SK-N-SH (cell line): ENCODE measurements at regions not wholly inside any gene's neighbourhood (a gene's known extent, or its start where the extent isn't known, plus 50 kb on each side); places are given as distances from the start of the nearest gene placed in this dataset.

Source experiments
- CTCF ChIP-seq: fragments of 200-600 bp; sonication (generic); IDR thresholded peaks from 2 replicates; pipeline ENCODE4 v1.6.1; 2017; ENCODE audit warnings: antibody characterized with exemption, mild to moderate bottlenecking, moderate library complexity
- EP300 ChIP-seq, 2 experiments: IDR thresholded peaks; 2 replicates each; pipeline versions ENCODE4 v1.4.0 to v1.6.1; 2012; ENCODE audit warnings: borderline replicate concordance in 1 of 2, low read depth in 1 of 2, low read length in 1 of 2
- JUND ChIP-seq: IDR thresholded peaks from 2 replicates; pipeline ENCODE4 v1.4.0; 2012
- TF ChIP-seq, protein P1 (sequence below): IDR thresholded peaks from 2 replicates; pipeline ENCODE4 v1.4.0; 2012; ENCODE audit warnings: low read depth, borderline replicate concordance

GRCh38 chr3:150036780-150037179 is 66.1 kb upstream of the PFN2 start:
- TF ChIP-seq CTCF, result no peak
- no peak for TF ChIP-seq EP300 (IDR thresholded peaks at IDR 0.05; ENCODE audit: borderline replicate concordance in 1 of 2, low read depth in 1 of 2, low read length in 1 of 2)
- TF ChIP-seq, protein P1, sequence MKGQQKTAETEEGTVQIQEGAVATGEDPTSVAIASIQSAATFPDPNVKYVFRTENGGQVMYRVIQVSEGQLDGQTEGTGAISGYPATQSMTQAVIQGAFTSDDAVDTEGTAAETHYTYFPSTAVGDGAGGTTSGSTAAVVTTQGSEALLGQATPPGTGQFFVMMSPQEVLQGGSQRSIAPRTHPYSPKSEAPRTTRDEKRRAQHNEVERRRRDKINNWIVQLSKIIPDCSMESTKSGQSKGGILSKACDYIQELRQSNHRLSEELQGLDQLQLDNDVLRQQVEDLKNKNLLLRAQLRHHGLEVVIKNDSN, result no peak
- no peak for TF ChIP-seq JUND
